Stimulated activated CD8-positive, alpha-beta memory T cell treated with anti-CD3 and anti-CD28 coated beads, Interleukin-4, amount 100 ng/mL, for 48 hours (primary cell): ENCODE measurements at regions not wholly inside any gene's neighbourhood (a gene's known extent, or its start where the extent isn't known, plus 50 kb on each side); places are given as distances from the start of the nearest gene placed in this dataset.

Source experiments
- DNase-seq: peaks from one replicate; pipeline ENCODE4 v3.0.0-alpha.2; 2020

- no peak for DNase-seq
These were observed 91.5 kb upstream of the VASH1 start for GRCh38 chr14:76669770-76670169.

GRCh38 chr14:76672123-76672522 lies 89.1 kb upstream of the VASH1 start:
- DNase-seq = no peak

GRCh38 chr14:76673261-76673660 lies 88.0 kb upstream of the VASH1 start:
- no peak for DNase-seq

- no peak for DNase-seq
These were observed 86.2 kb upstream of the VASH1 start for GRCh38 chr14:76675046-76675445.

- no peak for DNase-seq
These were observed 84.7 kb upstream of the VASH1 start for GRCh38 chr14:76676539-76676938.

- DNase-seq = no peak
These were observed 83.6 kb upstream of the VASH1 start for GRCh38 chr14:76677534-76678145.

- no peak for DNase-seq
These were observed 82.9 kb upstream of the VASH1 start for GRCh38 chr14:76678244-76678800.

- no peak for DNase-seq
These were observed 78.9 kb upstream of the VASH1 start for GRCh38 chr14:76682367-76682766.

GRCh38 chr14:76686646-76687045 lies 74.6 kb upstream of the VASH1 start:
- DNase-seq = no peak

GRCh38 chr14:76687611-76688382 lies 73.5 kb upstream of the VASH1 start:
- DNase-seq = no peak

GRCh38 chr14:76688383-76688671 lies 72.9 kb upstream of the VASH1 start:
- DNase-seq = no peak

- DNase-seq = no peak
These were observed 70.7 kb upstream of the VASH1 start for GRCh38 chr14:76690502-76691105.

GRCh38 chr14:76694106-76694505 lies 67.2 kb upstream of the VASH1 start:
- DNase-seq = no peak

- no peak for DNase-seq
These were observed 65.9 kb upstream of the VASH1 start for GRCh38 chr14:76695263-76695920.

GRCh38 chr14:76696361-76696760 lies 64.9 kb upstream of the VASH1 start:
- DNase-seq = no peak

GRCh38 chr14:76696791-76697190 lies 64.5 kb upstream of the VASH1 start:
- no peak for DNase-seq

GRCh38 chr14:76697246-76697905 lies 63.9 kb upstream of the VASH1 start:
- no peak for DNase-seq

GRCh38 chr14:76698191-76698590 lies 63.1 kb upstream of the VASH1 start:
- no peak for DNase-seq

- DNase-seq = no peak
These were observed 62.6 kb upstream of the VASH1 start for GRCh38 chr14:76698631-76699030.

GRCh38 chr14:76699209-76699938 lies 61.9 kb upstream of the VASH1 start:
- no peak for DNase-seq

- DNase-seq = no peak
These were observed 61.2 kb upstream of the VASH1 start for GRCh38 chr14:76699939-76700590.

GRCh38 chr14:76701436-76701835 lies 59.8 kb upstream of the VASH1 start:
- no peak for DNase-seq
